ENCODE measurements at regions not wholly inside any gene's neighbourhood (a gene's known extent, or its start where the extent isn't known, plus 50 kb on each side); places are given as distances from the start of the nearest gene placed in this dataset.

GRCh38 chr20:22791877-22792525 is 207.6 kb upstream of the FOXA2 start:
- in situ Hi-C loops (cut with MboI; ENCODE audit: low pct_unique_long_range_greater_than_20kb, low sequenced_read_pairs, unreplicated experiment), result no loop called here
- TF ChIP-seq CTCF (IDR thresholded peaks at IDR 0.05; ENCODE audit: extremely low read depth, insufficient read depth, missing control alignments), result no peak
- no peak for DNase-seq (ENCODE audit: low spot score)

DNA sequence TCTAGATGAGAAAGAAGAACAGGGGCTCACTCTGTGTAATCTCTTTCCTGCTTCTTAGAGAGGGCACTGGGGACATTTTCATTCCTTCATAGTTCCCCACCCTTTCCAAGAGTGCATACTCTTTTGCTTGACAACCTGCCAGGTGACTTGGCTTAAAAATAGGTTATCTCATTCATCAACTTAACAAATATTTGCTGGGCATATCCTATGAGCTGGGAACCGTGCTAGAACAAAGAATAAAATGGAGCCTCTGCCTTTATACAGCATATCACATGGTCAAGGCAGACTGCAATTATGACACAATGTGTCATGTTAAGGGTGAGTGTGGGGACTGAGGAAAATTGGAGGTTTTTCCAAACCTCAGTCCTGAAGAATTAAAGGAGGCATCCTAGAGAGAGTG is 209.8 kb upstream of the FOXA2 start:
- no peak for DNase-seq (ENCODE audit: low spot score)
- in situ Hi-C loops (cut with MboI; ENCODE audit: low pct_unique_long_range_greater_than_20kb, low sequenced_read_pairs, unreplicated experiment), result no loop called here
- TF ChIP-seq CTCF (IDR thresholded peaks at IDR 0.05; ENCODE audit: extremely low read depth, insufficient read depth, missing control alignments), result no peak

DNA sequence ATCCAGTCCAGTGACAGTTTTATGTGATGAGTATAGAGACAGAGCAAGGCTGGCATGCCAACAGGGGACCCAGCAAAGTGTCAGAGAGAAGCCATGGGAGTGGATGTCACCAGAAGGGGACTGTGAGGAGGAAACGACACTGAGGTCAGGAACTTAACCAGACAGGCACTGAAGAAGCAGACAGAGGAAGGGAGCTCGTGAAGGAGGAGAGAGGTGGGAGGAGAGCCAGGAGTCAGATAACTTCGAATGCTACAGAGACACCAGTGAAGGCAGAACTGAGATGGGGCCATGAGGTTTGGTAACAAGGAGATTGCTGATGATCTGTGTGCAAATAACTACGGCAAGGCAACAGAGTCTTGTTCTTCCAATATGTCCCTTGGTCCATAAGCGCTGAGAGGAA is 211.1 kb upstream of the FOXA2 start:
- in situ Hi-C loops (cut with MboI; ENCODE audit: low pct_unique_long_range_greater_than_20kb, low sequenced_read_pairs, unreplicated experiment), result no loop called here
- no peak for DNase-seq (ENCODE audit: low spot score)
- TF ChIP-seq CTCF (IDR thresholded peaks at IDR 0.05; ENCODE audit: extremely low read depth, insufficient read depth, missing control alignments), result no peak

GRCh38 chr20:22795871-22796270 is 211.5 kb upstream of the FOXA2 start:
- in situ Hi-C loops (cut with MboI; ENCODE audit: low pct_unique_long_range_greater_than_20kb, low sequenced_read_pairs, unreplicated experiment), result no loop called here
- no peak for DNase-seq (ENCODE audit: low spot score)
- no peak for TF ChIP-seq CTCF (IDR thresholded peaks at IDR 0.05; ENCODE audit: extremely low read depth, insufficient read depth, missing control alignments)

DNA sequence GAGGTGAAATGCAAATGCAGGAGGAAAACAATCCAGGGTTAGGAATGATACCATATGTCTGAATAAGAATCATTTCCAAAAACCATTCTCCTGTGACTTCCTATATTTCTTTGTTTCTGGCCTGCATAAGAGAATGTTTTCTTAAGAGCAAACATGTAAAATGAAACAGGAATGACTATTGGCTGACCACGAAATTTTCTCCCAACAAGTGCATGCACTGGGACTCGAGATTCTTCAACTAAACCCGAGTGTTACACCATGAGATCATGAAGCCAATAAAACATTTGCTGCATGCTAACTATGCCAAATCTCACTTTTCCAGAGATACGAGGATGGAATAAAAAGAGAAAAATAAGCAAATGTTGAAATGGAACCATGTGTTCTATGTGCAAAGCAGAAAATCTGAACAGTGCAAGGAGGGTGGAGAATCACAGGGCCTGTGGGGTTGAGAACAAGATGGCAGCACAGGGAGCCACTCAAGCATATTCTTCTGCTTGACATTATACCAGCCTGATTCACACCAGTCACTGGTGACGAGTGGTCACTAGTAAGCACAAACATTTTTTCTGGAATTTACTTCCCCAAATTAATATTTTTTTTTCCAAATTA is 212.2 kb upstream of the FOXA2 start:
- in situ Hi-C loops (cut with MboI; ENCODE audit: low pct_unique_long_range_greater_than_20kb, low sequenced_read_pairs, unreplicated experiment), result no loop called here
- no peak for DNase-seq (ENCODE audit: low spot score)
- TF ChIP-seq CTCF (IDR thresholded peaks at IDR 0.05; ENCODE audit: extremely low read depth, insufficient read depth, missing control alignments), result no peak

DNA sequence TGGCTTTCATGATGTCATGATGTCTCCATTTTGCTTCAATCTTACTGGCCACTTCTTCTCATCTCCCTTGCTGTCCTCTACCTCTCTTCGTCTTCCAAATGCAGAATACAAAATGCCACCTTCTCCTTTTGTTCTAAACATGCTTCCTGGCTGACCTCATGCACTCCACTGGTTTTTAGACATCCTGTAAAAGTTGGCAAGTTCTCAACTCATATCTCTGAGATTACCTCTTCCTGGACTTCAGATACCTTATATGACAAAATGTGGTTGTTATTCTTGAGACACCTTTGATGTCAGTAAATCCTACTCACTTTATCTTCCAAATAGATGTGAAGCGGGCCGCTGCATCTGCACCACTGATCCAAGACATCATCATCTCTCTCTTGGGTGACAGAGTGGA is 212.7 kb upstream of the FOXA2 start:
- no peak for DNase-seq (ENCODE audit: low spot score)
- in situ Hi-C loops (cut with MboI; ENCODE audit: low pct_unique_long_range_greater_than_20kb, low sequenced_read_pairs, unreplicated experiment), result no loop called here
- no peak for TF ChIP-seq CTCF (IDR thresholded peaks at IDR 0.05; ENCODE audit: extremely low read depth, insufficient read depth, missing control alignments)

Data from GM13977 (cell line).